Activated CD4-positive, alpha-beta T cell treated with anti-CD3 and anti-CD28 coated beads, Interleukin-2, amount 50 U/mL, for 1 hour (primary cell): ENCODE measurements at regions not wholly inside any gene's neighbourhood (a gene's known extent, or its start where the extent isn't known, plus 50 kb on each side); places are given as distances from the start of the nearest gene placed in this dataset.
"Not testable (repeated sequence)": the region's sequence is repeated elsewhere in the genome, so short reads cannot be mapped to it uniquely, and the experiment has no call there.

Experiments used
- DNase-seq: peaks from one replicate; pipeline ENCODE4 v3.0.0-alpha.2; 2020

DNA sequence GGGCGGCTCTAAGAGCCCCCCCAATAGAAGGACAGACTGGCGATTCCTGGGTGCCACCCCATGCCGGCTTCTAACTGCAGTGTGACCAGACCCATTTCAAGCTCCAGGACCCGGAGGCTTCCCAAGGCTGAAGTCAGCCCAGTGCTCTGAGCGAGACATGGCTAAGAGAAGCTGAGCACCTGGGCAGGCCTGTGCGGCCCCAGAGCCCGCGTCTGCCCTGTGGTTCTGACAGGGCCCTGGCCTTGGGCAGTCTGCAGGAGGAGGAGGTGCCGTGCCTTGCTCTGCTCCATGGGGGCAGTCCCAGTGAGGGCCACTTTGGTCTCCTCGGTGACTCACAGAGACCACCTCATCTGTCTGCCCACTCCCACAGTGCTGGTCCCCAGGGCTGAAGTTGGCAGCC lies 1314.2 kb downstream of the BRD1 start:
- no peak for DNase-seq

DNA sequence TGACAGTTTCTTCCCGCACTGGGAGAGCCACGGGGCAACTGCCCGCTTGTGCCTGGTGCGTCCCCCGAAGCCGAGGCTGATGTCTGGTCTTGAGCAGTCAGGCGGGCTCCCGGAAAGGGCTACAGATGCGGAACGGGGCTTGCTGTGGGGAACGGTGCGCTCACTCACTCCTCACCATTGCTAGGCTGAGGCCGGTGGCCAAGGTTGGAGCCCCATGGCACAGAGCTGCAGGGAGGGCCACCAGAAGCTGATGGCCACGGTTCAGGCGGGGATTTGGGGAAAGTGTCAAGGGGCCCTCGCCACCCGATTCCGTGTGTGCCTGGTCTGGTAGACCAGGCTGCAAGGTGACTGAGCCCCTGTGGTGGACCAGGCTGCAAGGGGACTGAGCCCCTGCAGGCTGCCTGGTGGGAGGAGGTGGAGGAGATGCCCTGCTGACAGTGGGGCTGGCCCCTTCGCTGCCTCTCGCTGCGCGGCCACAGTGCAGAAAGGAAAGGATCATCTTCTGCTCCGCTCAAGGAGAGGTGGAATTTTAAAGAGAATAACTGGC lies 1315.8 kb downstream of the BRD1 start:
- DNase-seq: no peak

DNA sequence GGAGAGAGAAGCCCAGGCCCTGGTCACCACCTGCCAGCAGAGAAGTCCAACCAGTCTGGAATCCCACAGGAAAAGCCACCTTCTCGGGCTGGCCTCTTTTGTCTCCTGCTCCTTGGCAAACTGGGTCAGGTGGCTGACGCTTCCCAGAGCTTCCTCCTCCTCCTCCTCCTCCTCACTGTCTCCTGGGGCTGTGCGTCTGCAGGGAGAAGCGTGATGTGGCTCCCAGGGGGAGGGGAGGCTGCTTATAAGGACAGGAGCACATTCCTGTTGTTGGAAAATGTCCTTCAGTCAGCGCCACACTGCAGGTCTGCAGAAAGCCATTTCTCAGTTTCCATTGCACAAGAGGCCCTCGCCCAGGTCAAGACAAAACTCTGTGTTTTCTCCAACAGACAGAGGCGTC lies 1316.5 kb downstream of the BRD1 start:
- no peak for DNase-seq

DNA sequence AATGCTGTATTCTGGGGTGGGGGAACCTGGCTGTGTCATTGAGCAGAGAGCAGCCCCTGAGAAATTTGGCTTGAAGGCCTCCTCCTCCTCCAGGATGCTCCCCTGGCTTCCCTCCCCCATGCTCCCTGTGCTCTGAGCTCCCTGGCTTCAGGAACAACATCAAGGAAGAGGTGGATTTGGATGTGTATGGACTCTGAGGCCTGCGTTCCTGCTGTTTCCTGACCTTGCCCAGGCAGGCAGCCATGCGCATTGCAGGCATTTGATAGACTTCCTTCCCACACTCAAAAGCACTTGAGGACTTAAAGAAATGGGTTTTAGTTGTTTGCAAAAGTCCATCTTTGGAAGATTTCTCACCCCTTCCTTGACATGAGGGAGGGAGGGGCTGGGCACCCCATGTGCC lies 1317.1 kb downstream of the BRD1 start:
- no peak for DNase-seq

DNA sequence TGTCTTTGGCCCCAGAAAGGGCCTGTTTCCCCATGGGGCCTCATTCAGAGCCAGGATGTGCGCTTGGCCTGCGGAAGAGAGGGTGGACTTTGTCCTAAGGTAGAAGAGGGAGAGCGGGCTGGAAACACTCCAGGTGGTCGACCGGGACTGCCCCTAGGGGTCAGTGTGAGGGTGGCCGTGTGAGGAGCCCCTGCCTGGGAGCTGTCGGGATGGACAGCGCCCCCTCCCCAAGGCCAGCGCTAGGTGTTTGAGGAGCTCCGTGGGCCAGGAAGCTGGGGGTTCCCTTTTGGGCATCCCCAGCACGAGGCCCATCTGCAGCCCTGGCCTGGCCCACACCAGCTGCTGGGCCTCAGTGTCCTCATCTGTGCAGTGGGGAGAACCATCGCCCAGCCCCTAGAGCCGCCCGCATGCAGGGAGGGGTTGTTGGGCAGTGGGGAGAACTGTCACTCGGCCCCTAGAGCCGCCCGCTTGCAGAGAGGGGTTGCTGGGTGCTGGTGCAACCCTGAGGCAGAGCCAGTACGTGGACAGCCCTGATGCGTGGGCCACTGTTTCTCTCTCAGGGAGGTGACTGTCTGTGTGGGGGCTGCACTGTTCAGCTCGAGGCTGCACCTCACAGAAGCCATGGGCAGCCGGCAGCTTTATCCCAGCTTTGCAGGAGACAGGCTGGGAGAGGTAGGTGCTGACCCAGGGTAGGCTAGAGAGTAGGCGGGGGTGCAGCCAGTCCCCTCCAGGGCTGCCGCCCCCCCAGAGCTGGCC lies 1319.9 kb downstream of the BRD1 start:
- no peak for DNase-seq

DNA sequence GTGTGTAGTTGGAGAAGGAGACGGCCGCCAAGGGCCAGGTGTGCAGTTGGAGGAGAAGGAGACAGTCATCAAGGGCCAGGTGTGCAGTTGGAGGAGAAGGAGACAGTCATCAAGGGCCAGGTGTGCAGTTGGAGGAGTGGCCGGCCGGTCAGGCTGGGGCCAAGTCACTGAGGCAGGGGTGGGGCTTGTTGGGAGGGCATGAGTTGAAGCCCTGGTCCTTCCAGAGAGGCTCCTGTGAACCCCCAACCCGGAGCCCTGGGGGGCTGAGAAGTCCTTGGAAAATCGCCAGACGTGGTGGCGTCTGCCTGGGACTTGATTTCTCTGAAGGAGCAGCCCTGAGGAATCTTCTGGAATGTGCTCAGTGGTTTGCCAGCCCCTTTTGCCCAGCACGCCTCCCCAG lies 1320.5 kb downstream of the BRD1 start:
- no peak for DNase-seq

DNA sequence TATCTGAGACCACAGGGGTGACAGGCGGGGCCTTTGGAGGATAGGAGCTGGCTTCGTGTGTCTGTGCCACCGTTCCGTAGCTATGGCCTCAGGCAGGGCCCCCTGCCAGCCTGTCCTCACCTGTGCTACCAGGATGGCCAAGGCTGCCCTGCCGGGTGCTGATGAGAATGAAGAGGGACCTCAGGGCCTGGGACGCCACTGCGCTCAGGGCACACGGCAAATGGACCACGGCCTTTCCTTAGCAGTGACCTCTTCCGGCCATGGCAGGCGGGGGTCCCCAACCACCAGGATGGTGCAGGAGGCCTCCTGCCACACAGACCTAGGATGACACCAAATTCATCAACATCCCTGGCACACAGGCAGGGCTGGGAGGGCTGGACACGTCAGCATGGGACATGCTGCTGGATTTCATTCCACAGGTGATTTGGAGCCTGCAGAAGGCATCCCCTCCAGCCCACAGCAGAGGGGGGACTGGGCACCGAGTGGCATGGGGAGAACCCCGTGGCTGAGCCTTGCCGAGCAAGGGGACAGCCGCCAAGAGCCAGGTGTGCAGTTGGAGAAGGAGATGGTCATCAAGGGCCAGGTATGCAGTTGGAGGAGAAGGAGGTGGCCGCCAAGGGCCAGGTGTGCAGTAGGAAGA lies 1321.0 kb downstream of the BRD1 start:
- no peak for DNase-seq

DNA sequence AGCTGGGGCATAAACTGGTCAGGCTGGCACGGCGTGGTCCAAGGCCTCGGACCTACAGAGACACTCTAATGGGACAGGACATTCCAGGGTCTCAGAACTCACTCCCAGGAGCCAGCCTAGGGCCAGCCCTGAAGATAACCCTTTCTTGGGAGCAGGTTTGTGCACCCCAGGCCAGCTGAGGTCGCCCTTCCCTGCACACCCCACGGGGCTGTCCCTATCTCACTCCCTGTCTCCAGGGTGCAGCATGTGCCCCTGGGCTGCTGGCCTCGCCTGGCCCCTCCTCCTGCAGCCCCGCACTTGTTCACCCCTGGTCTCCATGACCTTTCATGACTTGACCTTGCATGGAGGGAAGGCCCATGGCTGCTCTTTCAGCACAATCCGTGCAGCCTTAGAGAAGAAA lies 1321.8 kb downstream of the BRD1 start:
- no peak for DNase-seq

DNA sequence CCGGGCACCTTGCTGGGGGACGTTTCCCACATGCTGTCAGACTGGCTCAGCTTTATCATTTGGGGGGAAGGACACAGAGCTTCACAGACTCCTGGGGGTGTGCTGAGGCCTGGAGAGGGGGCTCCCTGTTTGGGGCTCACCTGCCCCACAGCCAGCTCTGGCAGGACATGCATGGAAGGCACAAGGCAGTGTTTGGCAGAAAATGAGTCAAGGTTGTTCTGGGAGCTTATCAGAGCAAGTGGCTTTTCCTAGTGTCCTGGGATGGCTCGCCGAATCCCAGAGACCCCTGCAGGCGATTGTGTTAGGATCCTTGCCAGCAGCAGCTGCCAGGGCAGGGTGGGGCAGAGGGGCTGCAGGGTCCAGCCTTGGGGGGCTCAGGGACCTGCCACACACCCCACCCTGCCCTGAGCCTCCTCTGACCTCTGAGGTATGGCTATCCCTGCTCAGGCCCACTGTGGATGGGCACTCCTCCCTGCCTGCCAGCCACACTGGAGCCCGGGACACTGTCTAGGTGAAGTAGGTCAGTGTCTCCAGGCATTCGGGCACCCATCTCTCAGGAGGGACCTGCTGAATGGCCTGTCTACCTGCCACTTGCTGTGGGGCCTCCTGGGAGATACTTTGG lies 1323.0 kb downstream of the BRD1 start:
- no peak for DNase-seq

DNA sequence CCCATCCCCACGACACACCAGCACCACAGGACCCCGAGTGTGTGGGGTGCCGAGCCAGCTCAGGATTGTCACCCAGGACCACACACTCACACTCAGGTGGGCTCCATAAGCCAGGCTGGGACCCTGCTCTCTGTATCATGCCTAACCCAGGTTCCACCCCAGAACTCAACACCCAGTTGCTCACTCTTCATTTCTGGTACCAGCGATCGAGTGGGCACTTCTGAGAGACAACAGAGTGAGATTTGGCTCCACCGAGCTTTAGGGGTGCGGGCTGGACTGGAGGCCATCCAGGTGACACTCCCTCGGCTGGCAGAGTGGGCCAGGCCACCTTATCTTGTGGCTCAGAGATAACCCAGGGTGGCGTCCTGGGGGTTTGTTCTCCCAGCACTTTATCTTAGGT lies 1323.8 kb downstream of the BRD1 start:
- DNase-seq: no peak

DNA sequence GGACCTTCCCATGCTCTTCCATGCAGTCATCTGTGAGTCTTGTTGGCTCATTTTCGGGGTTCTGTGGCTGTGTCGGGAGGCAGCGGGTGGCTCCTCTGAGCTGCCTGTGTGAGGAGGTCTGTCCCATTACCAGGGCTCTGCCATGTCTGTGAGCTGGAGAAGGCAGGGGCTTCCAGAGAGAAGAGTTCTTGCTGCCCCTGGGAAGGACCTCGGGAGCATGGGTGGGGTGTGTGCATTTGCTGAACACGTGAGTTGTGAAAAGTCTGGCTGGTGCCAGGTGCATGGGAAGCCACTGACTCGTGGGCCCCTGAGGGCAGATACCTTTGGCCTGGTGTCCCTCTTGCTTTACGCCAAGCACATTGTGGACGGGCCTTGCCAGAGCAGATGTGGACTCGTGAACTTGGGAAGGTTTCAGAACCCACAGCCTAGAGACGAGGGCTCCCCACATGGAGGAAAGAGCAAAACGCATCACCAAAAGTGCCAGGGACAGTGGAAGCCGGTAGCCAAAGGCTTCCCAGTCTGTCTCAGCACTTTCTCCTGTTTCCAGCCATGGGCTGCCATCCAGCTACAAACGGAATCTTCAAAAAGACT lies 1324.5 kb downstream of the BRD1 start:
- DNase-seq: no peak

DNA sequence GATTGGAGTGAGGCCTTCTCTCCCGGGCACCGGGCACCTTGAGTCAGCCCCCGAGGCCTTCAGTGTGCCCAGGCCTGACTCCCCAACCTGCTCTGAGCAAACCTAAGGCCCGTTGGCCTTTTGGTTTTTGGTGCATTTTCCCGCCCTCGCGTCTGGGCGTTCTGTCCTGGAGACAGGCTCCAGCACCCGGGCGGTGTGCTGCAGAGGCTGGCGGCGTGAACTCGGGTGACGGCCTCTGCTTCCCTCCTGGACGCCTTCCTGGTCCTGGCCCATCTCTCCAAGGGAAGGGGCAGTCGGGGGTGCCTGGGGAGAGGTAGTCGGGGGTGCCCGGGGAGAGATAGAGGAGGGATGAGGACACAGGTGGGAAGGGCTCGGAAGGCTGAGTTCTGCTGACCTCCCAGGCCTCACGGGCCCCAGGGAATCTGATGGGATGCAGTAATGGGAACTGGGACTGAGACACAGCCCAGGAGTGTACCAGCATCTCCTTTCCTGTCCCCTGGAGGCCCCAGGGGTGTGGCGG lies 1326.4 kb downstream of the BRD1 start:
- no peak for DNase-seq

DNA sequence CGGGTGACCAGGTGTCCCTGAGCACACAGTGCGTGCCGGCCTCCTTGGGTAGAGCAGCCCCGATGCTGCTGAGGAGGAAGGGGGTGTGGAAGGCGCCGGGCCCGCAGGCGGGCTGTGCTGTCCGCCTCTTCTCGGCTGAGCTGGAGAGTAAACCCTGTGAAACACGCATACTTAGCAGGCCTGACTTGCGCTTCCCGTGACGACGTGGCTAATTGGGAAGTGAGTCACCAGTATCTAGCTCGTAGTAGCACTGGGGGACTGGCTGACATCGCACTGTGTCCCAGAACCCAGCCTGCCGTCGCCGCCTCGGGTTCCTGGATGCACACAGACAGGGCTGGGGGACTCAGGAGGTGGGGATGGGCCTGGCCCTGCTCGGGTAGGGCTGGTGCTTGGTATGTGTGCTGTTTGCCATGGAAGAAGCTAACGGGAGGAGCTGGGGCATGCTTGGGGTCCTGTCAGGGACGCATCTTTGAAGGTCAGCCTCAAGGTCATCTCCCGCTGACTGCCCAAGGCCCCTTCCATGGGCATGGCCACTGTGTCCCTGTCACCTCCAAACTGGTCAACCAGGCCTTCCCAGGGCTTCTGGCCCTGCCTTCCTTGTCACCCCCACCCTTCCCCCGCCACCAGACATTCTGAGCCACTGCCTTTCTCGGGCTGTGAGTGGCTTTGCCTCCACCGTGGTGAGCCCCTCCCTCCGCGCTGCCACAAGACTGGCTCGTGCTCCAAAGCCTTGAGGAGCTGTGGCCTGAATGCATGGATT lies 1327.0 kb downstream of the BRD1 start:
- no peak for DNase-seq

DNA sequence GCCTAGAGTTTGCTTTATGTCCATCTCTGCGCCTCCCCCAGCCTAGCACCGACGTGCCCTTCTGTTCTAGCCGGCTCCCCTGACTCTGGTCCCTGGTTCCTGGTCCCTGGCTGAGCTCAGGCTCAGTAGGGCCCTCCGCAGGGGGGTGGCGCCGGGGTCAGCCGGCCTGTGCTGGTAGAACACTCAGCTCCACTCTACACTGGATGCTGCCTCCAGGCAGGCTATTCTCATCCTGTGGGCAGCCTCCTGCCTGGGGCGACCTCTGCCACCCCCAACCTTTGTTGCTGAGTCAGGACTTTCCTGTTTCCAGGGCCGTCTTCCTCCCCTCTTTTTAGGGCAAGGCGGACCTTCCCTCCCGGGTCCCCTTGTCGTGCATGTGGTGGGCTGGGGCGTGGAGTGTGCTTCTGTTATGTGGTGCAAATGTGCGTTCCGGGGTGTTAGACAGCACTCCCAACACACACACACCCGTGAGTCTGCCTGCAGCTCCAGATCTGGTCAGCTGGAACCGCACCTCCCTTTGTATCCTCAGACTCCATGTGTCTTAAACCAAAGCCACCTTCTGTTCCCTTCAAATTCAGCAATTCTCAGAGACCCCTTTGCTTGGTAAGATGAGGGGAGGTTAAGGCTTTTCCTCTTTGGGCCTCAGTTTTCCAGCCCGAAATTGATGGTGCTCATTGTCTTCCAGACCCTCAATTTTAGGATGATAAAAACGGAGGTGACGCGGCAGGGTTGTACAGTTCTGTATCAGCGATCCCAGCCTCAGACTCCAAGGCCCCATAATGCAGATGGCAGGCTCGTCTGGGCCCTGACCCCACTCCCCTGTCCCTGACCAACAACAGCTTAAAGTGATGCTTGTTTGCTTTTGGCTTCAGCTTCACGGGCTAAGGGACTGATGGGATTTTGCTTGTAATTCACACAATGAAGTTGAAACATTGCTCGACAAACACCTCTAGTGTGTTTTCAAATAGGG lies 1327.9 kb downstream of the BRD1 start:
- no peak for DNase-seq

DNA sequence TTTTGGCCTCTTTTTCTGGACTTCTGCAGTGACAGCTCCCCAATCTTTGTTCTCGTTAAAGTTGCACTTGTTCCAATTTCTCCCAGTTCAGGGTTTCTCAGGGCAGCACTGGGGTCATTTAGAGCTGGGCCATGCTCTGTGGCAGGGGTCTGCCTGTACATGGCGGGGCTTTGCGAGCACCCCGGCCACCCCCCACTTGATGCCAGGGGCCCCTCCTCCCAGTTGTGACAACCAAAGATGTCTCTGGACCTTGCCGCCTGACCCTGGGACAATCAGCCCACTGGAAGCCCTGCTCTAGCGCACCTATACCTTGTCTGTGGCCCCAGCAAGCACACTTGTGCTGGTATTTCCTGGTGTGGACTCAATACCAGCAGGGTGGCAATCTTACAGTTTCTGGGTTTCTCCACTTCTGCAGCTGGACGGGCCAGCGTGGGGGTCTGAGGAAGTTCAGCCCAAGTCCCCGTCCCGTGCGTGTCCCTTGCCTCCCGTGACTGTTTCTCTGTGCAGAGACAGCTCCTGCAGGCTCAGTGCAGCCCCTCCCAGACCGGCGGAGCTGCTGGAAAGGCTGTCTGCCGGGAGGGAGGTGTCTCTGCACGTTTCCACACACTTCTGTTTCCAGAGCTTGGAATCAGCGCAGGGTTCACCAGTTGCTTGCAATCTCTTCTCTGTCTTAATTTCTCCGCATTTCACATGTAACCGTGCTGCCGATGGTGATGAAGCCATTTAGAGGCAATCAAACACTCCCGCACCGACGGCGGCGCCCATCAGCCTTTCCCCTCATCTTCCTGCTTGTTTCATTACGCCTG lies 1328.9 kb downstream of the BRD1 start:
- DNase-seq: no peak

DNA sequence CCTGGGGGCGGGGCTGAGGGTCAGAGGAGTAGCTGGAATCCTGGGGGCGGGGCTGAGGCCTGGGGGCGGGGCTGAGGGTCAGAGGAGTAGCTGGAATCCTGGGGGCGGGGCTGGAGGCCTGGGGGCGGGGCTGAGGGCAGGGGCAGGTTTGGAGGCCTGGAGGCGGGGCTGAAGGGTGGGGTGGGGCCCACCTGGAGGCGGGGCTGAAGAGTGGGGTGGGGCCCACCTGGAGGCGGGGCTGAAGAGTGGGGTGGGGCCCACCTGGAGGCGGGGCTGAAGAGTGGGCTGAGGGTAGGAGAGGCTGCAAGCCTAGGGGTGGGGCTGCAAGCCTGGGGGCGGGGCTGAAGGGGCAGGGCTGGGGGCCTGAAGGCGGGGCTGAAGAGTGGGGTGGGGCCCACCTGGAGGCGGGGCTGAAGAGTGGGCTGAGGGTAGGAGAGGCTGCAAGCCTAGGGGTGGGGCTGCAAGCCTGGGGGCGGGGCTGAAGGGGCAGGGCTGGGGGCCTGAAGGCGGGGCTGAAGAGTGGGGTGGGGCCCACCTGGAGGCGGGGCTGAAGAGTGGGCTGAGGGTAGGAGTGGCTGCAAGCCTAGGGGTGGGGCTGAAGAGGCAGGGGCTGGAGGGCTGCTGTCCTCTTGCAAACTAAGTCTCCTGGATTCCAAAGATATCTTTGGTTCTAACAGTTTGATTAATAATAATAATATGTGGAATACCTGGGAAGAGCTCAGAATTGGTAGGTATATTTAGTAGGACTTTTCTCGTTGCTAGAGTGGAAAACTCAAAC lies 1329.7 kb downstream of the BRD1 start:
- DNase-seq: not testable (repeated sequence)

DNA sequence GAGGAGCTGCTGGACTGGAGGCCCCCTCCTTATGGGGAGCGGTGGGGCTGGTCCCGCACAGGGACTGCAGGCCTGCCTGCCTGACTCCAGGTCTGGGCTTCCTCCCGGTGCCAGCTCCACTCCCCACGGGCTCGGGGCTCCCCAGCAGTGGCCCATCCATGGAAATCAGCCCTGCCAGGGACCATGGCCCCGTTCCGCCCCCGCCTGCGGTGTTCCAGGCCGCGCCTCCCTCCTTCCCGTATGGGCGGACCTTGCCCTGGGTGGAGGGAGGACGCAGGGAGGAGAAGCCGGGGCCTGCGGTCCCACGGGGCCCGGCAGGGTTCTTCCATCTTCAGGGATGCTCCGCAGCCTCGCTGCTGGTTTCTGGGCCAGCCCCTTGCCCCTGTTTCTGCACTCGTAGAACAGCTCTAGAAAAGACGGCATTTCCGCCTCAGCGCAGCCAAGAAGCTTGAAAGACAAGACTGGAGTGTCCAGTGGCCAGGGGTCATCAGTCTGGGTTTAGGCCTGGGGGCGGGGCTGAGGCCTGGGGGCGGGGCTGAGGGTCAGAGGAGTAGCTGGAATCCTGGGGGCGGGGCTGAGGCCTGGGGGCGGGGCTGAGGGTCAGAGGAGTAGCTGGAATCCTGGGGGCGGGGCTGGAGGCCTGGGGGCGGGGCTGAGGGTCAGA lies 1330.6 kb downstream of the BRD1 start:
- no peak for DNase-seq

DNA sequence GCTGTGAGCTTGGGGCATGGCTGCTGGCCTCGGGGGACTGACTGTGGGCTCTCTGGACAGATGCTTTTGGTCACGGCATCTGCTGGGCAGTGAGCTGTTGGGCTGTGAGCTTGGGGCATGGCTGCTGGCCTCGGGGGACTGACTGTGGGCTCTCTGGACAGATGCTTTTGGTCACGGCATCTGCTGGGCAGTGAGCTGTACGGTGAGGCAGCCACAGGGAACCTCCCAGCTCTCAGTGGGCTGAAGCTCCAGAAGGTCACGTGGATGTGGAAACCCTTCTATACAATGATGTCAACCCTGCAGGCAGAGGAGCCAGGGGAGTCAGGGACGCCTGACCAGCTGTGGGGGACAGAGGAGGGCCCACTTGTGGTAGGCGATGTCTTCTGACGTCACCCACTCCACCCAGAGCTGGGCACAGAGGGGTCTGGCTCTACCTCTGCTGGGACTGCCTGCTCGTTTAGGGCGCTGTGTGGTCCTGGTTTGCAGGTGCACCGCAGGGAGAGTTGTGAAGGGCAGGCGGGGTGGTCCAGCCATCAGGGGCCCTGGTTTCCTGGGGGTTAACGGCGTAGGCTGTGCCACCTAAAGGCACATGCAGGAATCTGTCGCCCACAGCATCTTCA lies 1331.3 kb downstream of the BRD1 start:
- DNase-seq: no peak

DNA sequence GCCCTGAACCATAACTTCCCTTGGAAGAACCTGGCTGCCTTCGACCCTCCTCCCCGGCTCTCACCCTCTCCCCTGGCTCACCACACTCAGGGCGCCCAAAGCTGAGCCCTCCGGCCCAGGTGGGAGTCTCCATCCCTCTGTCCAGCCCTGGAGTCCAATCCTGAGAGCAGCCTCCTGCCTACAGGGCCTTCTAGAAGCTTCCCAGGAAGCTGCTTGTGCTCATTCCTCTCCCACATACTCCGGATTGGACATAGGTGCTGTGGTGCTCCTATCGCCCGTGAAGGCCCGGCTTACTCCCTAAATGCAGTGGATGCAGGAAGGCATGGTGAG lies 1332.0 kb downstream of the BRD1 start:
- no peak for DNase-seq
